CD4-positive, alpha-beta T cell (primary cell): ENCODE measurements at regions not wholly inside any gene's neighbourhood (a gene's known extent, or its start where the extent isn't known, plus 50 kb on each side); places are given as distances from the start of the nearest gene placed in this dataset.

Source experiments
- ATAC-seq: fragments of 200-7000 bp; cut with Tn5 transposase; one replicate; pipeline ENCODE4 v1.10.0; 2022; ENCODE audit warnings: mild to moderate bottlenecking; ENCODE audit not compliant: poor library complexity
- CTCF ChIA-PET: fragments of 350-600 bp; sonication (Branson Sonifier 250); formaldehyde crosslinking; loops from one replicate; lab custom pipeline; 2021; ENCODE audit warnings: antibody characterized with exemption, inconsistent platforms; lab: Charles Lee
- POLR2A ChIA-PET: fragments of 350-600 bp; sonication (Branson Sonifier 250); formaldehyde crosslinking; loops from one replicate; lab custom pipeline; 2021; ENCODE audit warnings: antibody characterized with exemption, inconsistent platforms; lab: Charles Lee
- DNase-seq, 14 experiments: peaks; one replicate each; pipeline ENCODE4 v3.0.0-alpha.2; 2013 to 2020; ENCODE audit warnings: mixed read lengths in 2 of 14
- H3K27ac ChIP-seq, 2 donors: one replicate each; pipeline versions ENCODE4 v1.5.1 to v1.7.0; 2013; ENCODE audit warnings: low read length in 2 of 2, low read depth in 1 of 2, mild to moderate bottlenecking in 1 of 2
- H3K27me3 ChIP-seq, 2 experiments: 1 replicate in 1 of 2; 2 replicates in 1 of 2; pipeline versions ENCODE4 v1.6.1 to v1.7.0; 2013; ENCODE audit warnings: low read length in 2 of 2, control low read depth in 1 of 2, mild to moderate bottlenecking in 1 of 2, moderate library complexity in 1 of 2; ENCODE audit not compliant: insufficient read depth in 2 of 2, control insufficient read depth in 1 of 2
- H3K36me3 ChIP-seq: one replicate; pipeline ENCODE4 v1.6.1; 2013; ENCODE audit warnings: low read length, control low read depth; ENCODE audit not compliant: insufficient read depth
- H3K4me1 ChIP-seq: one replicate; pipeline ENCODE4 v1.6.1; 2013; ENCODE audit warnings: low read length, control low read depth; ENCODE audit not compliant: insufficient read depth
- H3K4me3 ChIP-seq: one replicate; pipeline ENCODE4 v1.5.1; 2013; ENCODE audit warnings: mild to moderate bottlenecking, low read length, moderate library complexity
- H3K9me3 ChIP-seq, 2 experiments: 1 replicate in 1 of 2; 2 replicates in 1 of 2; pipeline versions ENCODE4 v1.6.1 to v1.7.0; 2013; ENCODE audit warnings: low read length in 2 of 2, mild to moderate bottlenecking in 2 of 2, control low read depth in 1 of 2, moderate library complexity in 1 of 2; ENCODE audit not compliant: control insufficient read depth in 1 of 2, insufficient read depth in 1 of 2
- H3K27ac Mint-ChIP-seq: one replicate; pipeline ENCODE4 v1.8.0; 2020; ENCODE audit warnings: mixed read lengths
- H3K27me3 Mint-ChIP-seq: one replicate; pipeline ENCODE4 v1.8.0; 2021; ENCODE audit warnings: mixed read lengths
- H3K36me3 Mint-ChIP-seq: one replicate; pipeline ENCODE4 v1.8.0; 2021; ENCODE audit warnings: low read depth, mixed read lengths
- H3K4me1 Mint-ChIP-seq: one replicate; pipeline ENCODE4 v1.8.0; 2021; ENCODE audit warnings: low read depth, mixed read lengths
- H3K4me3 Mint-ChIP-seq: one replicate; pipeline ENCODE4 v1.8.0; 2020; ENCODE audit warnings: mild to moderate bottlenecking, mixed read lengths
- H3K9me3 Mint-ChIP-seq: one replicate; pipeline ENCODE4 v1.8.0; 2020; ENCODE audit warnings: mixed read lengths
- intact Hi-C, 2 experiments: fragments of 100-400 bp; cut with DNase I in 1 of 2; cut with micrococcal nuclease in 1 of 2; formaldehyde crosslinking; loops; one replicate each; pipeline versions ENCODE4 v1.15.1 to v1.9.0; 2023 to 2025; cut with DNase I, micrococcal nuclease
- TF ChIP-seq, protein P1 (sequence below): fragments of 200-600 bp; IDR thresholded peaks from one replicate; pipeline ENCODE4 v1.8.0; 2022; ENCODE audit warnings: antibody characterized with exemption, mild to moderate bottlenecking

DNA sequence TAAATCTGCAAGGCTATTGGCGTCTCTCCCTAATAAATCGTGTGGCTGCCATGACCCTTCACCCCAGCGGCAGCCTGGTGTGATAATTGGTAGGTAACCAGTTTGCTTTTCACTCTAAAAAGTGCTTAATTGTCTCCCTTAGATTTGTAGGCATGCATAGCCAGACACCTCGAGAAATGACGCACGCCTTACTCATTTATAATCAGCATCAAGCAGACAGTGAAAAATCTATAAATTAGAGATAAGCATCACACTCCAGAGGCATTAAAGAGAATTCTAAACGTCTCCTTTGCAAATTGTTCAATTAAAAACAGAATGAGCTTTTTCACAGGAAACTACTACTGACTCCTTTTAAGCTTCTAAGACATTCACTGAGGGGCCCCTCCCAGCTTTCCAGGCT, 110.2 kb upstream of the RPS6KA2 start:
- DNase-seq (no peak), ATAC-seq (no peak)
- no peaks in the 10 kb centered on the region for H3K4me1 ChIP-seq
- no peaks in the 10 kb centered on the region for H3K9me3 Mint-ChIP-seq
- no peak overlapping the region for H3K27ac ChIP-seq
- ChIA-PET CTCF (no interaction called here), POLR2A (no interaction called here)
- H3K4me1 Mint-ChIP-seq = no peaks in the 10 kb centered on the region
- H3K27ac Mint-ChIP-seq = no peak overlapping the region
- no peaks in the 10 kb centered on the region for H3K27me3 Mint-ChIP-seq
- no peaks in the 10 kb centered on the region for H3K9me3 ChIP-seq
- no peak overlapping the region for H3K4me3 Mint-ChIP-seq
- H3K4me3 ChIP-seq = no peak overlapping the region
- no peaks in the 10 kb centered on the region for H3K36me3 ChIP-seq
- no peaks in the 10 kb centered on the region for H3K36me3 Mint-ChIP-seq
- no peaks in the 10 kb centered on the region for H3K27me3 ChIP-seq
- TF ChIP-seq, protein P1, sequence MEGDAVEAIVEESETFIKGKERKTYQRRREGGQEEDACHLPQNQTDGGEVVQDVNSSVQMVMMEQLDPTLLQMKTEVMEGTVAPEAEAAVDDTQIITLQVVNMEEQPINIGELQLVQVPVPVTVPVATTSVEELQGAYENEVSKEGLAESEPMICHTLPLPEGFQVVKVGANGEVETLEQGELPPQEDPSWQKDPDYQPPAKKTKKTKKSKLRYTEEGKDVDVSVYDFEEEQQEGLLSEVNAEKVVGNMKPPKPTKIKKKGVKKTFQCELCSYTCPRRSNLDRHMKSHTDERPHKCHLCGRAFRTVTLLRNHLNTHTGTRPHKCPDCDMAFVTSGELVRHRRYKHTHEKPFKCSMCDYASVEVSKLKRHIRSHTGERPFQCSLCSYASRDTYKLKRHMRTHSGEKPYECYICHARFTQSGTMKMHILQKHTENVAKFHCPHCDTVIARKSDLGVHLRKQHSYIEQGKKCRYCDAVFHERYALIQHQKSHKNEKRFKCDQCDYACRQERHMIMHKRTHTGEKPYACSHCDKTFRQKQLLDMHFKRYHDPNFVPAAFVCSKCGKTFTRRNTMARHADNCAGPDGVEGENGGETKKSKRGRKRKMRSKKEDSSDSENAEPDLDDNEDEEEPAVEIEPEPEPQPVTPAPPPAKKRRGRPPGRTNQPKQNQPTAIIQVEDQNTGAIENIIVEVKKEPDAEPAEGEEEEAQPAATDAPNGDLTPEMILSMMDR = no peak
- intact Hi-C loops = no loop called here

DNA sequence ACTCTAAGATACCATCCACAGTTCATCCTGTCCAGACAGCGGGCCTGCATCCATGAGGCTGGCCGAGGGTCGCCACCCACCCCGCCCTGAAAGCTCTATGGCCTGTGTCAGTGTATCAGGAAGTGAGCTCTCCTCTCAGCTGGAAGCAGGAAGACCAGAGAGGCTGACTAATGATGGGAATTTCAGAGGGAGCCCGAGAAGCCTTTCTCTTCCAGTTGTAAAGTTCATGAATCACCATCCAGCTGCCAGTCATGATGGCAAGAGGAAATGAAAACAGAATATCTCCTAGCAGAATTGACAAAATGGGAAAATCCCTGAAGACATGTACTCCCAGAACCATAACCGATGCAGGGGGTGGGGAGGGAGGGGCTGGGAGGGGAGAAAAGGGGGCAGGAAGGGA, 109.6 kb upstream of the RPS6KA2 start:
- H3K4me1 Mint-ChIP-seq = no peaks in the 10 kb centered on the region
- H3K9me3 Mint-ChIP-seq = no peaks in the 10 kb centered on the region
- CTCF ChIA-PET = no interaction called here
- DNase-seq (no peak), ATAC-seq (no peak)
- H3K27me3 ChIP-seq = no peaks in the 10 kb centered on the region
- intact Hi-C loops = no loop called here
- H3K27me3 Mint-ChIP-seq = no peaks in the 10 kb centered on the region
- TF ChIP-seq, protein P1 = no peak
- POLR2A ChIA-PET = no interaction called here
- H3K27ac ChIP-seq = no peak overlapping the region
- H3K36me3 Mint-ChIP-seq = no peaks in the 10 kb centered on the region
- H3K4me3 ChIP-seq = no peak overlapping the region
- H3K4me1 ChIP-seq = no peaks in the 10 kb centered on the region
- H3K27ac Mint-ChIP-seq = no peak overlapping the region
- no peak overlapping the region for H3K4me3 Mint-ChIP-seq
- H3K36me3 ChIP-seq = no peaks in the 10 kb centered on the region
- no peaks in the 10 kb centered on the region for H3K9me3 ChIP-seq

DNA sequence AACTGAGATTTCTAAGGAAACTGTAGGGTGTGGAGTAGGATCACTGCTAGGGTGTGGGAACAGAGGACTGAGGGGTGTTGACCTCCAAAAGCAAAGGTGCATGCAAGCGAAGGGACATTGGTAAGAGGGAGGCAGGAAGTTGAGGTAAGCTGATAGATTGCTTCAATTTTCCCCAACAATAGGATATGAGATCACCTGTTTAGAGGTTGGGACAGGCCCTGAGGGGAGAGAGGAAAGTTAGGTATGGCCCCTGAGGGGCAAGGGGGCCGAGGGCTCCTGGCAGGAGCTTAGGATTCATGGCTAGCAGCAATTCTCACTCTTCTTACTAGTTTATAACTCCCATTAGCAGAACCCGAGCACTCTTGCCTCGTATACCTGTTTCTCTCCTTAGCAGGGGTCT, 106.8 kb upstream of the RPS6KA2 start:
- Mint-ChIP-seq H3K36me3 (no peaks in the 10 kb centered on the region), H3K4me1 (peaks cover 13% of the 10 kb centered on the region), H3K27ac (no peak overlapping the region), H3K4me3 (no peak overlapping the region), H3K27me3 (no peaks in the 10 kb centered on the region), H3K9me3 (no peaks in the 10 kb centered on the region)
- H3K4me3 ChIP-seq = no peak overlapping the region
- no peaks in the 10 kb centered on the region for H3K9me3 ChIP-seq
- DNase-seq (no peak), ATAC-seq (no peak)
- intact Hi-C loops = no loop called here
- H3K27me3 ChIP-seq = no peaks in the 10 kb centered on the region
- H3K27ac ChIP-seq = no peak overlapping the region
- TF ChIP-seq, protein P1 = no peak
- H3K4me1 ChIP-seq = no peaks in the 10 kb centered on the region
- CTCF ChIA-PET = no interaction called here
- POLR2A ChIA-PET = no interaction called here
- H3K36me3 ChIP-seq = no peaks in the 10 kb centered on the region
